ENCODE measurements at regions not wholly inside any gene's neighbourhood (a gene's known extent, or its start where the extent isn't known, plus 50 kb on each side); places are given as distances from the start of the nearest gene placed in this dataset.
A peak's percentile ranks its signal among the peaks of the same experiment; 100 is the strongest.

- FAIRE-seq: no peak
Measured at GRCh38 chr3:161444694-161445077, 51.9 kb upstream of the OTOL1 start.

- FAIRE-seq: no peak
Measured at GRCh38 chr3:161443921-161444693, 52.5 kb upstream of the OTOL1 start.

- FAIRE-seq: no peak
Measured at GRCh38 chr3:161430307-161430706, 59.0 kb upstream of the SPTSSB start.

- FAIRE-seq: no peak
Measured at GRCh38 chr3:161427347-161427746, 56.0 kb upstream of the SPTSSB start.

- no peak for FAIRE-seq
Measured at GRCh38 chr3:161426758-161427157, 55.4 kb upstream of the SPTSSB start.

- FAIRE-seq: peak; percentile 98
Measured at GRCh38 chr3:161423911-161424522, 52.7 kb upstream of the SPTSSB start.

- FAIRE-seq: no peak
Measured at GRCh38 chr3:161422171-161422700, 50.9 kb upstream of the SPTSSB start.

All from A204.1 (cell line).